ENCODE measurements at regions not wholly inside any gene's neighbourhood (a gene's known extent, or its start where the extent isn't known, plus 50 kb on each side); places are given as distances from the start of the nearest gene placed in this dataset.

DNA sequence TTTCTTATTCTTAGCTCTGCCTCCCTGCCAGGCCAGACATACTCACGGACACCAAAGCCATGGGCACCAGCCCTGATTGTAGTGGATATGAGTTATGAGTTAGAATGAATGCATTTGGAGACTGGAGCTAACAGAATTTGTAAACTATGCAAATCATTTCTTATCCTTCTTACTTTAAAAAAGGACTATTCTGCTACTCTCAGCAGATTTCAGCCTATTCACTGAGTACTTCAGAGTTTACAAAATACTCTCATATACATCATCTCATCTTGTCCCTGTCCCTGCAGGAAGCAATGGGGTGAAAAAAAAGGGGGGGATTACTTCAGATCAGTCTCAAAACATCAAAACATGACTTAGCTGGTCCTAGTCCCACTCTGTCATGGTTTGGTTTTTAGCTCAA is 541.4 kb upstream of the PLXNA2 start:
- intact Hi-C loops (cut with micrococcal nuclease): no loop called here
- no peaks in the 10 kb centered on the region for H3K9me3 Mint-ChIP-seq
- no peak for DNase-seq
- no peaks in the 10 kb centered on the region for H3K36me3 Mint-ChIP-seq (ENCODE audit: low read depth)
- H3K27me3 Mint-ChIP-seq: no peaks in the 10 kb centered on the region
- no peak overlapping the region for H3K4me3 Mint-ChIP-seq
- H3K27ac Mint-ChIP-seq: no peak overlapping the region
- no peaks in the 10 kb centered on the region for H3K4me1 Mint-ChIP-seq

DNA sequence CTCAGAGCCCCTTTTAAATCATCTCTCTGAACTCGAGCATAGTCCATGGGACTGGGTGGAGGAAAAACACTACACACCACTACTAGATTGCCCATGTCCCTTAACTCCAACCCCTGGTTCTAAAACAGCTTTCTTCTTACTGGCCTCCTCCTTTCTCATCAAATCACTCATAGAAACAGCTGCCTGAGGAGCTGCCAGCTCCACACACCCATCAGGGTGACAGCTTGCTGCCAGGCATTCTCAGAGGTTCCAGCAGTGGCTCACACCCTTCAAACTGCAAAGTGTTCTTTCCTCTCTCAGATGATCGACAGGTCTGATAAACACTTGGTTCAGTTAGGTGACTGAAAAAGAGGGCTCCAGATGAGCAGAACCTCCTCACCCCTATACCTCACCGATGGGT is 543.0 kb upstream of the PLXNA2 start:
- no peak overlapping the region for H3K4me3 Mint-ChIP-seq
- no peak for DNase-seq
- no peaks in the 10 kb centered on the region for H3K27me3 Mint-ChIP-seq
- no peaks in the 10 kb centered on the region for H3K9me3 Mint-ChIP-seq
- no peak overlapping the region for H3K27ac Mint-ChIP-seq
- H3K36me3 Mint-ChIP-seq (ENCODE audit: low read depth): no peaks in the 10 kb centered on the region
- intact Hi-C loops (cut with micrococcal nuclease): no loop called here
- H3K4me1 Mint-ChIP-seq: no peaks in the 10 kb centered on the region

DNA sequence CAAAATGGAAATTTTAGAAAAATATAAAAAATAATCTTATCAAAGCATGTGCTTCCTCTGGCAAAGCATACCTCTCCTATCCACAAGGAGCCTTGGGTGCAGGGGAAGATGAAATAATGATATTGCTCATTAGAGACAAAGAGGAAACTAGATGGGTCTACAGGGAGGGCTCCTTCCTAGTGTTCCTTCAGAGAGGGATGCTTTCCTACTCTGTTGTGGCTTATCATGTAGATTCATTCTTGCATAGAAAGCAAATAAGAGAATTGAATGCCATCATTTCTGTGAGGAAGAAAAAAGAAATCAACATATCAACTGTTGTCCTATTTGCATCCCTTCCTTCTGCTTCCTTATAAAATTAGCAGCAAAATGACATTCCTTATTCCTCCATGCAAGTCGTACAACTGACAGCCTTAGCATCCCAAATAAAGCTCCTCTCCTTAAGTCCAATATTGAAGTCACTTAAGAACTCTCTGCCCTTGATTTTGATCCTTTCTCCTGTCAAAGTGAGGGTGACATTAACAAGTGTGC is 543.9 kb upstream of the PLXNA2 start:
- Mint-ChIP-seq H3K4me3 (no peak overlapping the region), H3K36me3 (ENCODE audit: low read depth) (no peaks in the 10 kb centered on the region)
- intact Hi-C loops (cut with micrococcal nuclease): no loop called here

DNA sequence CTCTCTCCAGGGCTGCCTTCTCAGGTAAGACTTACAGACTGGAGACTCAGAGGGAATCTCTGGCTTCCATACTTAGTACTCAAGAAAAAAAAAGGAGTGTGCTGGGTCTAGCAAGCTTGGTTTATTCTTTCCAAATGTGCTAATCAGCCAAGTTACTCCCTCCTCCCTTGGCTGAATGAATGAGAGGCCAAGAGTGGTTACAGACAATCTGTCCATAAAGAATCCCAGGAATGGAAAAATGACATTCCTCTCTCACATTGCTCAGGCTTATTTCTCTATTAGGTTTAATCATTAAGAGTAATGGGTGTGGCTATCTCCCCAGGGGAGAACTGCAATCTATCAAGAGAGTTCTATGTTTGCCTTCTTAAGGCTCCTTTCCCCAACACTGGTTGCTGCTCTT is 547.3 kb upstream of the PLXNA2 start:
- intact Hi-C loops (cut with micrococcal nuclease): no loop called here
- Mint-ChIP-seq H3K4me1 (no peaks in the 10 kb centered on the region), H3K36me3 (ENCODE audit: low read depth) (no peaks in the 10 kb centered on the region), H3K27me3 (no peaks in the 10 kb centered on the region), H3K4me3 (no peak overlapping the region), H3K9me3 (no peaks in the 10 kb centered on the region), H3K27ac (no peak overlapping the region)
- no peak for DNase-seq

More for the DNA sequence above, 543.9 kb upstream of the PLXNA2 start:
- H3K27ac Mint-ChIP-seq: no peak overlapping the region
- H3K9me3 Mint-ChIP-seq: no peaks in the 10 kb centered on the region
- H3K4me1 Mint-ChIP-seq: no peaks in the 10 kb centered on the region
- no peak for DNase-seq
- H3K27me3 Mint-ChIP-seq: no peaks in the 10 kb centered on the region

DNA sequence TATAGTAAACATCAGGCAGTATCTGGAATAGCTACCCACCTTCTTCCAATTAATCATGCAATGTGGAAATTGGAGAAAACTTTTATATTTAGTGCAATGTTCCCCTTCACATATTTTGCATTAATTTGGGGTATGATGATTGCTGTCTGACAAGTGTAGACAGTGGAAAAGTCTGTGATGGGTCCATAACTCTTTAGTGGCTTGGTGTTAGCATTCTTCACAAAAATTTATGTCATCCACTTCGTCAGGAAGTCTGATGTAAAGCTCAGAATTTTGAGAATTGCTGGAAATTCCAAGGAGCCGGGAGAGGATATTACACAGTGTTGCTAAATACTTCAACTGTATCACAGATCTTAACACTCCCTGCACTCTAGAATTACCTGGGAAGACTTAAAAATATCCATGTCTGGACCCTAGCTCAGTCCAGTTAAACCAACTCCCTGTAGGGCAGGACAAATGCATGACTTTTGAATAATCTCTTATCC is 549.7 kb upstream of the PLXNA2 start:
- no peaks in the 10 kb centered on the region for H3K4me1 Mint-ChIP-seq

DNA sequence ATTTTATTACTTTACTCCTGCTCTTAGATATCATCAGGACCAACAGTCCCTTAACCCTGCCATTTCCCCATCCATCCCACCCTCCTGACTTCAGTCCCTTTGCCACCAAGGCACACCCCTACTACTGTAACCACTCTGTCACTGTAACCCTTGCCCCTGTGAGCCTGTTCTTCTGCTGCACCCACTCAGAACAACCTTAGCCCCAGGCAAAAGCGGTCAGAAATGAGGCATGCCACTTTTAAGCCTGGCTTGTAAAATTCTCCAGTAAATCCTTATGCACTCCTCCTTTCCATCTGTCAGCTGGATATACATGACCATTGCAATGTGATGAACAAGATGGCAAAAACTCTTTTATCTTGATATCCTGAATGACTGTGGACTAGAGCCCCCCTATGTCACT is 555.0 kb upstream of the PLXNA2 start:
- no peaks in the 10 kb centered on the region for H3K9me3 Mint-ChIP-seq
- DNase-seq: no peak
- no peak overlapping the region for H3K4me3 Mint-ChIP-seq
- intact Hi-C loops (cut with micrococcal nuclease): no loop called here
- no peaks in the 10 kb centered on the region for H3K4me1 Mint-ChIP-seq
- no peak overlapping the region for H3K27ac Mint-ChIP-seq
- H3K36me3 Mint-ChIP-seq (ENCODE audit: low read depth): no peaks in the 10 kb centered on the region
- H3K27me3 Mint-ChIP-seq: no peaks in the 10 kb centered on the region

More for the DNA sequence above, 549.7 kb upstream of the PLXNA2 start:
- no peaks in the 10 kb centered on the region for H3K27me3 Mint-ChIP-seq
- intact Hi-C loops (cut with micrococcal nuclease): no loop called here
- H3K36me3 Mint-ChIP-seq (ENCODE audit: low read depth): no peaks in the 10 kb centered on the region
- H3K9me3 Mint-ChIP-seq: no peaks in the 10 kb centered on the region
- H3K27ac Mint-ChIP-seq: no peak overlapping the region
- DNase-seq: no peak
- H3K4me3 Mint-ChIP-seq: no peak overlapping the region

DNA sequence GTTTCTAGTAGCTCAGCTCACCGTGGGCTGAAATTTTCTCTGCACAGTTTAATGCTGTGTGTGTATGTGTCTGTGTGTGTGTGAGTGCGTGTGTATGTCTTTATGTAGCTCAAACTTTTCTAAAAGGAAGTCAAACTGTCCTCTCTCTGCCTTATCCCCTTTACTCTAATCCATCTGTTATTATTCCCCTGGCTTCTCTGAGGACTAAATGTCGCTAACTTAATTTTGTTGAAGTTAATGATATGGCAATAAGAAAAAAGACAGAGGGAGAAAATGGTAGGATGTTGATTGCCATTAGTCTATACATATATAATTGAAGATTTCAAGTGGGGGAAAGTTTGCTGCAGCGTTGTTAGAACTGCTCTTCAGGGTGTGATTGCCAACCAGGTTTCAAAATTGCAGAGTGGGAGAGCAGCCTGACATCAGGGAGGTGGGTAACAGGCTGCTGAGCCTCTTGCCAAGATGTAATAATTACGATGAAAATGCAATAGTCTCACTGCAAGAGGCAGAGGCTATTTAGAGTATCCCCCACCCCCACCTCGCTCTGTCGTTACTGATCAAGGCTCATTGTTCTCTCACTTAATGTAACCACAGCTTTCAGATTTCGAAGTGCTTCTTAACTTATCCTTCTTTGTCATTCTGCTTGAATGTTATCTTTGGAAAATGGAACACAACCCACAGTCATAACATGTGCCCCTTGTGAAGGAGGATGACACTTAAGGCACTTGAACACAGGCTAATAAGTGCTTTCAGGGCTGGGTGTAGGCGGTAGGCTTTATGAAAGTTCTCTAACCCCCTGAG is 559.0 kb upstream of the PLXNA2 start:
- H3K36me3 Mint-ChIP-seq (ENCODE audit: low read depth): no peaks in the 10 kb centered on the region
- intact Hi-C loops (cut with micrococcal nuclease): no loop called here
- no peak for DNase-seq
- H3K4me3 Mint-ChIP-seq: no peak overlapping the region
- H3K27ac Mint-ChIP-seq: no peak overlapping the region
- H3K4me1 Mint-ChIP-seq: no peaks in the 10 kb centered on the region
- no peaks in the 10 kb centered on the region for H3K9me3 Mint-ChIP-seq
- H3K27me3 Mint-ChIP-seq: no peaks in the 10 kb centered on the region

DNA sequence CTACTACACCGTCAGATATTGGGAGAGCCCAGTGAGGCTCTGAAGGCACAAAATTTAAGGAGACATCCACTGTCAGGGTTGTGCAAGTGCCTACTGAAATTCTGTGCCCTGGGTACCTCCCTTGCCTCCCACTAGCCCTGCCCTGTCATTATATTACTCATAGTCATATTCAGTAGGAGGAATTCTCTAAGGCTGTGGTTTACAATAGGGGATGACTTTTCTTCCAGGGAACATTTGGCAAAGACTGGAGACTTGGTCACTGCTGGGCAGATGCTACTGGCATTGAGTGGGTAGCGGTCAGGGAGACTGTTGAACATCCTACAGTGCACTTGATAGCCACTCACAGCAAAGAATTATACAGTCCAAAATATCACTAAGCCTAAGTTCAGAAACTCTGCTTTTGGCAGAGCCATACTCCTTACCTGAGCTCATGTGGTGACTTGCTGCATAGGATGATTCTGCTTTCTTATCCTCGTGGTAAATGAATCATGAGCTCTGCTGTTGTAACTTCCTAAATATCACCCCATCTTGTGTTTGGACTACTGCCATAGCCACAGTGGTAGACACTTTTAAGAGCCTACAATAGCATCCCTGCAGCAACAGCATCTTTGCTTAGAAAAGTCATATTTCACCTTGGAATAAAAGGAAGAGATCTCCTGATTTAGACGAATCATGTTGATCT is 563.4 kb upstream of the PLXNA2 start:
- no peaks in the 10 kb centered on the region for H3K9me3 Mint-ChIP-seq
- H3K27me3 Mint-ChIP-seq: no peaks in the 10 kb centered on the region
- H3K27ac Mint-ChIP-seq: no peak overlapping the region
- no peaks in the 10 kb centered on the region for H3K36me3 Mint-ChIP-seq (ENCODE audit: low read depth)
- H3K4me3 Mint-ChIP-seq: no peak overlapping the region
- intact Hi-C loops (cut with micrococcal nuclease): no loop called here
- H3K4me1 Mint-ChIP-seq: no peaks in the 10 kb centered on the region
- no peak for DNase-seq

DNA sequence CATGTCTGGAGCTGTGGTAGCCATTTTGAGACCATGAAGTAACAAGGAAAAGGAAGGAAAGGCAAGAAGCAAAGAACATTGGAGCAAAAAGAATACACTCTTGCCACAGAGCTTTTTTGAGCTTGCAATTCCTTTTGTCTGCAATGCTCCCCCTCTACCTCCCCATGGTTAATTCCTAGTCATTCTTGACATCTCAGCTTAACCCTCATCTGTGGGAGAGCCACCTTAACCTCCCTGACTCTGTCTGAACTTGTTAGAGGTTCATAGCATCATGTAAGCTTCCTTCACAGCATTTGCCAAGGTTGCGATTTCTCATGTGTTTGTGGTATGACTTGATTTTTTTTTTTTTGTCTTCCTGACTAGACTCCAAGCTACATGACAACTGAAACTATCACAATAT is 564.1 kb upstream of the PLXNA2 start:
- H3K9me3 Mint-ChIP-seq: no peaks in the 10 kb centered on the region
- no peaks in the 10 kb centered on the region for H3K36me3 Mint-ChIP-seq (ENCODE audit: low read depth)
- H3K27ac Mint-ChIP-seq: no peak overlapping the region
- no peak for DNase-seq
- intact Hi-C loops (cut with micrococcal nuclease): no loop called here
- no peak overlapping the region for H3K4me3 Mint-ChIP-seq
- no peaks in the 10 kb centered on the region for H3K27me3 Mint-ChIP-seq
- H3K4me1 Mint-ChIP-seq: no peaks in the 10 kb centered on the region

DNA sequence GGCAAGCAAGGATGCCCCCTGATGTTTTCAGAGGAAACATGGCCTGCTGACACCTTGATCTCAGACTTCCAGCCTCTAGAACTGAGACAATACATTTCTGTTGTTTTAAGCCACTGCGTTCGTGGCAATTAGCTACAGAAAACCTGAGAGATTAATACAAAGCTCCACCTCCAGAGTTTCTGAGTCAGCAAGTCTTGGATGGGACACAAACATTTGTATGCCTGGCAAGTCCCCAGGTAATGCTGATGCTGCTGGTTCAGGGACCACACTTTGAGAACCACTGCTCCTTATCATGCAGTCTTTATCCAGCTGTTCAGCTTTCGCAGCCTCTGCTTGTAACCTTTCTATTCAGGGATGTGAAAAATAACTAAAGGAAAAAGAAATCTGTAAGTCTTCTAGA is 565.7 kb upstream of the PLXNA2 start:
- no peak for DNase-seq
- Mint-ChIP-seq H3K4me3 (no peak overlapping the region), H3K27ac (no peak overlapping the region), H3K27me3 (no peaks in the 10 kb centered on the region), H3K4me1 (no peaks in the 10 kb centered on the region), H3K36me3 (ENCODE audit: low read depth) (no peaks in the 10 kb centered on the region), H3K9me3 (no peaks in the 10 kb centered on the region)
- intact Hi-C loops (cut with micrococcal nuclease): no loop called here

DNA sequence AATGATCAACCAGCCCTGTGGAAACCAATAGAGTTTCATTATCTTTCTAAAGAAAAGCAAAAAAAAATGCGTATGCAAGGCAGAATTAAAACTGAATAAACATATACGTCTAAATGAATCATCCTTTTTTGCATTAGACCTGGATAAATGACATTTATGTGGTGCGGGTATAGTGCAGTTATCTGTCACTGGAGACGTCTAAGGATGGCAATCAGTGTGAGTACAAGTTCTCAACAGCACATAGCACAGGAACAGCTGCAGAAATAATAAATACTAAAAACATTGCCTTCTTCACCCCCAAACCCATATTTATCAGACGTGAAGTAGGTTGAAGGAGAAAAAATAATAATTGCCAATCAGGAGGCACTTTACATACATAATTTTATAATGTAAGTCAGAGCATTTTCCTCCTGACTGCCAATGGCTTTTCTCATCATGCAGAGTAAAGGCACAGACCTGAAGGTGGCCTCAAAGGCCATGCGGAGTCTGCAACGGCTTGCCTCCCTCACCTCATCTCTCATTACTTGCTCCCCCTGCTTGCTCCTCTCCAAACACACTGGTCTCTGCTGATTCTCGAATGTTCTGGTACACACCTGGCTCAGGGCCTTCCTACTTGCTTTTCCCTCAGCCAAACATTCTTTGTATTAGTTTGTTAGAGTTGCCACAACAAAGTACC is 574.7 kb upstream of the PLXNA2 start:
- DNase-seq: no peak
- H3K4me1 Mint-ChIP-seq: no peaks in the 10 kb centered on the region
- H3K9me3 Mint-ChIP-seq: no peaks in the 10 kb centered on the region
- H3K27me3 Mint-ChIP-seq: no peaks in the 10 kb centered on the region
- no peaks in the 10 kb centered on the region for H3K36me3 Mint-ChIP-seq (ENCODE audit: low read depth)
- H3K4me3 Mint-ChIP-seq: no peak overlapping the region
- no peak overlapping the region for H3K27ac Mint-ChIP-seq
- intact Hi-C loops (cut with micrococcal nuclease): no loop called here

DNA sequence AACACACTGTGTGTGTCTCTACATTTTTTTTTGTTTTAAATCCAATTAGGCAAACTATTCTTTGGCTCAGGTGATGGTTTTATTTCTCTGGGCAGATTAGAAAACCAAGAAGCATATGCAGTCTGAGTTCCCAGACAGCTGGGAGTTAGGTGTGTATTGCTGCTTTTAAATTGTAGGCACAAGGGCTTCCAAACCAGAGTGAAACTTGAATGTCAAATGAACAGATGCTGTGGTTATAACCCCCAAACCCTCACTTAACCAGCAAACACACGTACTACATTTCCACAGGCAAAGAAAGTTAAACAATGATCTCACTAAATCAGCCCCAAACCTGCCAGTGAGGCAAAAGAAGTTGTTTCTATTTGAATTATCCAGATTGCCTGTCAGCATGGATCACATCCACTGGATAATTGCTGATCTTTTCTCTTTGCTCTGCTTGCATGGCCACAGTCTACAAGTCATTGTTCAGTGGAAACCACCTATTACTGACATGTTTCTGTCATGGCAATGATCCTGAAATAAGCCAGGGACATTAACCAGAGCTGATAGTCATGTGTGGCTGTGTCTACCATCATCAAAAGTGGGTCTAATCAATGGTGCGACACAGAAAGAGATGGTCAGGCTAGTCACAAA is 576.5 kb upstream of the PLXNA2 start:
- Mint-ChIP-seq H3K4me1 (no peaks in the 10 kb centered on the region), H3K9me3 (no peaks in the 10 kb centered on the region), H3K4me3 (no peak overlapping the region), H3K36me3 (ENCODE audit: low read depth) (no peaks in the 10 kb centered on the region), H3K27ac (no peak overlapping the region), H3K27me3 (no peaks in the 10 kb centered on the region)
- intact Hi-C loops (cut with micrococcal nuclease): no loop called here
- no peak for DNase-seq

DNA sequence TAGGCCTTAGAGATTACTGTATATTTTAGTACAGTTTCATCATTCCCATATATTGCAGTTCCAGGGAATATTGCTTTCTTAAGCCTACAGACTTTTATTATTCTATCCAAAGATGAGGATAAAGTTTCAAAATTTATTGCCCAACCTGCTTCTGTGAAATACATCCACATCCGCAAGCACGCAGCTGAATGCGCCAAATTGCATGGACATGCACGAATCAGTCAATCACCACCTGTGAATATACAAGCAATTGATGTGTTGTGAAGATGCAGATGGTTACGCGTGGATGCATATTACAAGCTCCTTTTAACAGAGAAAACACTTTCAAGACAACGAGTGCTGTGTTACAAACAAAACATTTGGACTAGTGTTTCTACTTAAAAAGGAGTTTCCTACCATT is 577.8 kb upstream of the PLXNA2 start:
- Mint-ChIP-seq H3K4me3 (no peak overlapping the region), H3K27me3 (no peaks in the 10 kb centered on the region), H3K27ac (no peak overlapping the region), H3K9me3 (no peaks in the 10 kb centered on the region), H3K4me1 (no peaks in the 10 kb centered on the region), H3K36me3 (ENCODE audit: low read depth) (no peaks in the 10 kb centered on the region)
- DNase-seq: no peak
- intact Hi-C loops (cut with micrococcal nuclease): no loop called here

DNA sequence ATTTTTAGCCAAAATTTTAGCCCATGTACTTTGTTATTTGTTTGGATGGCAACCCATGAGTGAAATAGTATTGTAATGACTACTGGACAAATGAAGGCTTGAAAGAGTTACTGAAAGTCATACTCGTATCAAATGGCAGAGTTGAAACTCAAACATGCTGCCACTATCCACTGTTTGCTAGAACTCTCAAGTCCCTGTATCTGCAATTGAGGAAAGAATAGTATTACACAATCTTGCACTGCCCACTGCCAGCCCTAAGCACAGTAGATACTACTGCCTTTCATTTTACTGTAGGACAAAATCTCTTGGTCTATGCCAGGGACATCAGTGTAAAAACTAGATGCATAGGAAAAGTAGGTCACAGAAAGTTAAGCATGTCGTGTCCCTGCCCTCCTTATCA is 581.1 kb upstream of the PLXNA2 start:
- no peaks in the 10 kb centered on the region for H3K9me3 Mint-ChIP-seq
- no peak for DNase-seq
- H3K27me3 Mint-ChIP-seq: no peaks in the 10 kb centered on the region
- no peak overlapping the region for H3K4me3 Mint-ChIP-seq
- no peaks in the 10 kb centered on the region for H3K4me1 Mint-ChIP-seq
- intact Hi-C loops (cut with micrococcal nuclease): no loop called here
- H3K27ac Mint-ChIP-seq: no peak overlapping the region
- H3K36me3 Mint-ChIP-seq (ENCODE audit: low read depth): no peaks in the 10 kb centered on the region

Measured in activated CD4-positive, alpha-beta T cell treated with anti-CD3 and anti-CD28 coated beads, Interleukin-2, amount 10 ng/mL, durations not matched to agents 24 days and 14 days (primary cell).